Esophagus (tissue), 2 donors: ENCODE measurements at regions not wholly inside any gene's neighbourhood (a gene's known extent, or its start where the extent isn't known, plus 50 kb on each side); places are given as distances from the start of the nearest gene placed in this dataset.

Experiments
- H3K27ac ChIP-seq, 2 donors: one replicate each; pipeline ENCODE4 v1.5.1; 2013; ENCODE audit warnings: low read depth in 2 of 2, mild to moderate bottlenecking in 2 of 2, inconsistent platforms in 1 of 2, low read length in 1 of 2, moderate library complexity in 1 of 2
- H3K27me3 ChIP-seq, 2 donors: one replicate each; pipeline ENCODE4 v1.6.1; 2013; ENCODE audit warnings: low read length in 2 of 2, control low read depth in 1 of 2, mild to moderate bottlenecking in 1 of 2; ENCODE audit not compliant: insufficient read depth in 2 of 2, control insufficient read depth in 1 of 2
- H3K36me3 ChIP-seq, 2 donors: one replicate each; pipeline ENCODE4 v1.6.1; 2013; ENCODE audit warnings: low read length in 1 of 2; ENCODE audit not compliant: control insufficient read depth in 2 of 2, insufficient read depth in 2 of 2
- H3K4me1 ChIP-seq, 2 donors: one replicate each; pipeline ENCODE4 v1.6.1; 2013; ENCODE audit warnings: low read length in 1 of 2; ENCODE audit not compliant: control insufficient read depth in 2 of 2, insufficient read depth in 2 of 2
- H3K4me3 ChIP-seq, 2 donors: one replicate each; pipeline ENCODE4 v1.5.1; 2013; ENCODE audit warnings: low read length in 2 of 2, mild to moderate bottlenecking in 2 of 2, low read depth in 1 of 2, moderate library complexity in 1 of 2
- H3K9me3 ChIP-seq, 2 donors: one replicate each; pipeline ENCODE4 v1.6.1; 2013; ENCODE audit warnings: mild to moderate bottlenecking in 2 of 2, low read depth in 1 of 2, low read length in 1 of 2, moderate library complexity in 1 of 2; ENCODE audit not compliant: control insufficient read depth in 2 of 2, insufficient read depth in 1 of 2
- WGBS, 2 donors: extraction: QIAGEN DNeasy Blood & Tissue Kit; methylation state at CpG; one replicate each; pipeline ENCODE4 v1.1.7; 2013; 5-methylcytosine and 5-hydroxymethylcytosine counted together
- donor health status: healthy with polysubstance abuse.
- donor health status: Bipolar disorder and iron deficiency.

- H3K4me3 ChIP-seq = no peak overlapping the region
- WGBS, 2 donors = 63 to 67% methylated on average over 11 to 17 of the region's 17 CpGs
Observed at GRCh38 chr12:124386059-124386458, 91.2 kb downstream of the RFLNA start.

GRCh38 chr12:124385219-124385969 lies 90.5 kb downstream of the RFLNA start:
- H3K36me3 ChIP-seq = peaks cover 0 to 26% of the 10 kb centered on the region in 2 donors
- H3K27me3 ChIP-seq = no peaks in the 10 kb centered on the region
- peaks cover 7 to 12% of the 10 kb centered on the region in 2 donors for H3K4me1 ChIP-seq
- H3K27ac ChIP-seq = no peak overlapping the region
- no peak overlapping the region for H3K4me3 ChIP-seq
- 81 to 82% methylated on average over 32 of the region's 32 CpGs for WGBS, 2 donors
- no peaks in the 10 kb centered on the region for H3K9me3 ChIP-seq

More at GRCh38 chr12:124386059-124386458, 91.2 kb downstream of the RFLNA start:
- Histone ChIP-seq H3K27ac (no peak overlapping the region), H3K9me3 (no peaks in the 10 kb centered on the region), H3K4me1 (peaks cover 7 to 14% of the 10 kb centered on the region in 2 donors), H3K36me3 (peaks cover 0 to 25% of the 10 kb centered on the region in 2 donors), H3K27me3 (no peaks in the 10 kb centered on the region)

- no peak overlapping the region for H3K27ac ChIP-seq
- no peak overlapping the region for H3K4me3 ChIP-seq
- 84 to 88% methylated on average over 20 of the region's 20 CpGs for WGBS, 2 donors
- H3K9me3 ChIP-seq = no peaks in the 10 kb centered on the region
- peaks cover 6 to 9% of the 10 kb centered on the region in 2 donors for H3K4me1 ChIP-seq
- no peaks in the 10 kb centered on the region for H3K27me3 ChIP-seq
- peaks cover 0 to 27% of the 10 kb centered on the region in 2 donors for H3K36me3 ChIP-seq
Observed at GRCh38 chr12:124384299-124384894, 89.5 kb downstream of the RFLNA start.

GRCh38 chr12:124383028-124383427 lies 88.1 kb downstream of the RFLNA start:
- Histone ChIP-seq H3K27me3 (no peaks in the 10 kb centered on the region), H3K36me3 (peaks cover 0 to 40% of the 10 kb centered on the region in 2 donors), H3K4me3 (no peak overlapping the region), H3K9me3 (no peaks in the 10 kb centered on the region), H3K27ac (no peak overlapping the region), H3K4me1 (peaks cover 4 to 7% of the 10 kb centered on the region in 2 donors)
- WGBS, 2 donors = 88 to 92% methylated on average over 10 of the region's 10 CpGs

- H3K4me1 ChIP-seq = peaks cover 0 to 7% of the 10 kb centered on the region in 2 donors
- H3K36me3 ChIP-seq = peaks cover 5 to 46% of the 10 kb centered on the region in 2 donors
- WGBS, 2 donors = 22 to 26% methylated on average over 25 of the region's 25 CpGs
- no peaks in the 10 kb centered on the region for H3K27me3 ChIP-seq
- no peak overlapping the region for H3K4me3 ChIP-seq
- no peaks in the 10 kb centered on the region for H3K9me3 ChIP-seq
- H3K27ac ChIP-seq = peak overlapping the region; percentile 86 to 89
Observed at GRCh38 chr12:124381456-124382296, 86.8 kb downstream of the RFLNA start.

- 55 to 57% methylated on average over 8 of the region's 8 CpGs for WGBS, 2 donors
- H3K9me3 ChIP-seq = no peaks in the 10 kb centered on the region
- peak overlapping the region; percentile 86 to 89 for H3K27ac ChIP-seq
- H3K4me1 ChIP-seq = peaks cover 0 to 7% of the 10 kb centered on the region in 2 donors
- no peaks in the 10 kb centered on the region for H3K27me3 ChIP-seq
- peaks cover 7 to 49% of the 10 kb centered on the region in 2 donors for H3K36me3 ChIP-seq
- H3K4me3 ChIP-seq = no peak overlapping the region
Observed at GRCh38 chr12:124380796-124381455, 86.0 kb downstream of the RFLNA start.

GRCh38 chr12:124379938-124380754 lies 85.3 kb downstream of the RFLNA start:
- Histone ChIP-seq H3K4me1 (peaks cover 0 to 7% of the 10 kb centered on the region in 2 donors), H3K27me3 (no peaks in the 10 kb centered on the region), H3K9me3 (no peaks in the 10 kb centered on the region), H3K36me3 (peaks cover 7 to 52% of the 10 kb centered on the region in 2 donors), H3K4me3 (no peak overlapping the region), H3K27ac (peak overlapping the region; percentile 86 to 89)
- WGBS, 2 donors = 34 to 43% methylated on average over 30 to 31 of the region's 31 CpGs

GRCh38 chr12:124379379-124379937 lies 84.6 kb downstream of the RFLNA start:
- Histone ChIP-seq H3K9me3 (no peaks in the 10 kb centered on the region), H3K4me1 (peaks cover 0 to 7% of the 10 kb centered on the region in 2 donors), H3K4me3 (no peak overlapping the region), H3K27me3 (no peaks in the 10 kb centered on the region), H3K27ac (peak overlapping the region; percentile 86 to 89), H3K36me3 (peaks cover 7 to 53% of the 10 kb centered on the region in 2 donors)
- 68 to 75% methylated on average over 17 of the region's 17 CpGs for WGBS, 2 donors
